KMS-11 (cell line): ENCODE measurements at regions not wholly inside any gene's neighbourhood (a gene's known extent, or its start where the extent isn't known, plus 50 kb on each side); places are given as distances from the start of the nearest gene placed in this dataset.

Source experiments
- H2AFZ ChIP-seq: fragments of 200-600 bp; sonication (generic); 2 replicates; pipeline ENCODE4 v1.6.1; 2016; ENCODE audit warnings: antibody characterized with exemption, mixed run types, low read depth
- H3K27ac ChIP-seq: fragments of 200-600 bp; sonication (generic); 2 replicates; pipeline ENCODE4 v1.6.1; 2016; ENCODE audit warnings: mild to moderate bottlenecking, mixed run types
- H3K27me3 ChIP-seq: fragments of 200-600 bp; sonication (generic); 2 replicates; pipeline ENCODE4 v1.6.1; 2017; ENCODE audit warnings: mild to moderate bottlenecking, low read depth, mixed run types, moderate library complexity; ENCODE audit not compliant: insufficient read depth
- H3K36me3 ChIP-seq: fragments of 200-600 bp; sonication (generic); 2 replicates; pipeline ENCODE4 v1.6.1; 2017; ENCODE audit warnings: mild to moderate bottlenecking, mixed run types; ENCODE audit not compliant: insufficient read depth
- H3K4me1 ChIP-seq: fragments of 200-600 bp; sonication (generic); 2 replicates; pipeline ENCODE4 v1.6.1; 2016; ENCODE audit warnings: mild to moderate bottlenecking, low read depth, mixed run types; ENCODE audit not compliant: poor library complexity, severe bottlenecking
- H3K4me2 ChIP-seq: fragments of 200-600 bp; sonication (generic); 2 replicates; pipeline ENCODE4 v1.7.0; 2016; ENCODE audit warnings: mild to moderate bottlenecking, mixed run types
- H3K4me3 ChIP-seq: fragments of 200-600 bp; sonication (generic); IDR thresholded peaks from 2 replicates; pipeline ENCODE4 v1.6.1; 2017; ENCODE audit warnings: low read depth, low read length, mixed read lengths; ENCODE audit not compliant: insufficient read depth
- H3K79me2 ChIP-seq: fragments of 200-600 bp; sonication (generic); 2 replicates; pipeline ENCODE4 v1.6.1; 2016; ENCODE audit warnings: low read depth, mixed run types; ENCODE audit not compliant: insufficient read depth
- H3K9ac ChIP-seq: fragments of 200-600 bp; sonication (generic); 2 replicates; pipeline ENCODE4 v1.6.1; 2016; ENCODE audit warnings: mild to moderate bottlenecking, mixed run types
- H4K20me1 ChIP-seq: fragments of 200-600 bp; sonication (generic); 2 replicates; pipeline ENCODE4 v1.6.1; 2016; ENCODE audit warnings: mild to moderate bottlenecking, mixed run types; ENCODE audit not compliant: insufficient read depth
- CTCF ChIP-seq: fragments of 200-600 bp; sonication (generic); conservative IDR thresholded peaks from 2 replicates; pipeline ENCODE4 v1.6.1; 2017; ENCODE audit warnings: low read depth, mild to moderate bottlenecking, antibody characterized with exemption, low read length, moderate library complexity, mixed read lengths

- no peak for TF ChIP-seq CTCF
- Histone ChIP-seq H3K36me3 (no peaks in the 10 kb centered on the region), H4K20me1 (no peaks in the 10 kb centered on the region), H3K27ac (no peak overlapping the region), H3K27me3 (no peaks in the 10 kb centered on the region), H3K4me3 (no peak overlapping the region), H3K4me1 (no peaks in the 10 kb centered on the region), H3K9ac (no peak overlapping the region), H2AFZ (no peak overlapping the region), H3K4me2 (no peak overlapping the region), H3K79me2 (no peaks in the 10 kb centered on the region)
These were observed 206.2 kb upstream of the ADAMTS5 start for GRCh38 chr21:27173053-27173452.

GRCh38 chr21:27171707-27172106 is 204.8 kb upstream of the ADAMTS5 start:
- no peak overlapping the region for H3K4me2 ChIP-seq
- no peak for TF ChIP-seq CTCF
- H3K4me1 ChIP-seq = no peaks in the 10 kb centered on the region
- H3K4me3 ChIP-seq = no peak overlapping the region
- H3K27ac ChIP-seq = no peak overlapping the region
- H3K36me3 ChIP-seq = no peaks in the 10 kb centered on the region
- no peak overlapping the region for H3K9ac ChIP-seq
- H3K27me3 ChIP-seq = no peaks in the 10 kb centered on the region
- no peak overlapping the region for H2AFZ ChIP-seq
- no peaks in the 10 kb centered on the region for H4K20me1 ChIP-seq
- no peaks in the 10 kb centered on the region for H3K79me2 ChIP-seq

GRCh38 chr21:27168084-27168483 is 201.2 kb upstream of the ADAMTS5 start:
- Histone ChIP-seq H3K4me3 (no peak overlapping the region), H3K36me3 (no peaks in the 10 kb centered on the region), H3K4me2 (no peak overlapping the region), H4K20me1 (no peaks in the 10 kb centered on the region), H3K27me3 (no peaks in the 10 kb centered on the region), H2AFZ (no peak overlapping the region), H3K79me2 (no peaks in the 10 kb centered on the region), H3K4me1 (no peaks in the 10 kb centered on the region), H3K9ac (no peak overlapping the region), H3K27ac (no peak overlapping the region)
- no peak for TF ChIP-seq CTCF

- Histone ChIP-seq H3K9ac (no peak overlapping the region), H3K79me2 (no peaks in the 10 kb centered on the region), H4K20me1 (no peaks in the 10 kb centered on the region), H3K27me3 (no peaks in the 10 kb centered on the region), H2AFZ (no peak overlapping the region), H3K4me1 (no peaks in the 10 kb centered on the region), H3K4me3 (no peak overlapping the region), H3K36me3 (no peaks in the 10 kb centered on the region), H3K27ac (no peak overlapping the region), H3K4me2 (no peak overlapping the region)
- TF ChIP-seq CTCF = no peak
These were observed 197.6 kb upstream of the ADAMTS5 start for GRCh38 chr21:27164208-27165177.
